B cell (primary cell): ENCODE measurements at regions not wholly inside any gene's neighbourhood (a gene's known extent, or its start where the extent isn't known, plus 50 kb on each side); places are given as distances from the start of the nearest gene placed in this dataset.

Experiments used
- ATAC-seq: fragments of 200-7000 bp; cut with Tn5 transposase; one replicate; pipeline ENCODE4 v1.10.0; 2021; ENCODE audit warnings: low read depth, mild to moderate bottlenecking, moderate number of reproducible peaks, moderate library complexity
- CTCF ChIA-PET: fragments of 350-600 bp; sonication (Branson Sonifier 250); formaldehyde crosslinking; loops from one replicate; lab custom pipeline; 2021; ENCODE audit warnings: antibody characterized with exemption, inconsistent platforms; lab: Charles Lee
- POLR2A ChIA-PET: fragments of 350-600 bp; sonication (Branson Sonifier 250); formaldehyde crosslinking; loops from one replicate; lab custom pipeline; 2021; ENCODE audit warnings: antibody characterized with exemption; lab: Charles Lee
- DNase-seq: peaks from one replicate; pipeline ENCODE4 v3.0.0; 2013
- H2AFZ ChIP-seq: 2 replicates; pipeline ENCODE4 v1.6.1; 2012; ENCODE audit warnings: mild to moderate bottlenecking, low read depth, low read length; ENCODE audit not compliant: insufficient read depth, poor library complexity, severe bottlenecking
- H3K27ac ChIP-seq, 2 donors: 1 replicate in 1 of 2; 2 replicates in 1 of 2; pipeline ENCODE4 v1.5.1; 2012 to 2013; ENCODE audit warnings: low read length in 2 of 2, mild to moderate bottlenecking in 2 of 2, moderate library complexity in 1 of 2
- H3K27me3 ChIP-seq, 4 experiments: fragments of 200-600 bp in 1 of 4; sonication (generic) in 1 of 4; replicated peaks in 1 of 4; 1 replicate in 2 of 4; 2 replicates in 2 of 4; pipeline versions ENCODE4 v1.6.1 to v1.7.0; 2013 to 2016; ENCODE audit warnings: low read length in 3 of 4, mild to moderate bottlenecking in 2 of 4, mixed read lengths in 1 of 4, moderate library complexity in 1 of 4; ENCODE audit not compliant: insufficient read depth in 4 of 4, control insufficient read depth in 3 of 4; ENCODE audit errors: control extremely low read depth in 1 of 4
- H3K36me3 ChIP-seq, 2 experiments: replicated peaks in 1 of 2; 1 replicate in 1 of 2; 2 replicates in 1 of 2; pipeline versions ENCODE4 v1.6.1 to v1.7.1; 2013; ENCODE audit warnings: low read length in 1 of 2; ENCODE audit not compliant: insufficient read depth in 2 of 2, control insufficient read depth in 1 of 2; ENCODE audit errors: control extremely low read depth in 1 of 2, extremely low read depth in 1 of 2
- H3K4me1 ChIP-seq, 2 donors: fragments of 200-600 bp in 1 of 2; sonication (generic) in 1 of 2; 1 replicate in 1 of 2; 2 replicates in 1 of 2; pipeline versions ENCODE4 v1.5.1 to v1.6.1; 2013 to 2017; ENCODE audit warnings: low read length in 2 of 2; ENCODE audit not compliant: control insufficient read depth in 2 of 2, insufficient read depth in 2 of 2
- H3K4me2 ChIP-seq: replicated peaks from 2 replicates; pipeline ENCODE3; 2012; ENCODE audit warnings: mild to moderate bottlenecking, low read depth, low read length; ENCODE audit not compliant: poor library complexity, severe bottlenecking
- H3K4me3 ChIP-seq, 5 experiments: fragments of 200-600 bp in 1 of 5; sonication (generic) in 1 of 5; 1 replicate in 3 of 5; 2 replicates in 2 of 5; pipeline versions ENCODE4 v1.5.1 to v1.7.0; 2011 to 2016; ENCODE audit warnings: low read length in 4 of 5, mild to moderate bottlenecking in 4 of 5, low read depth in 2 of 5, control low read depth in 1 of 5, moderate library complexity in 1 of 5; ENCODE audit not compliant: insufficient read depth in 1 of 5; ENCODE audit errors: control extremely low read depth in 1 of 5, extremely low read depth in 1 of 5
- H3K79me2 ChIP-seq: fragments of 200-600 bp; sonication (generic); one replicate; pipeline ENCODE4 v1.6.0; 2016; ENCODE audit warnings: low read length; ENCODE audit not compliant: control insufficient read depth, insufficient read depth
- H3K9ac ChIP-seq: fragments of 200-600 bp; sonication (generic); 2 replicates; pipeline ENCODE4 v1.6.1; 2017; ENCODE audit warnings: mild to moderate bottlenecking, low read length, moderate library complexity
- H3K9me3 ChIP-seq, 3 donors: one replicate each; pipeline versions ENCODE4 v1.6.1 to v1.7.1; 2013; ENCODE audit warnings: low read length in 2 of 3; ENCODE audit not compliant: control insufficient read depth in 2 of 3, insufficient read depth in 1 of 3; ENCODE audit errors: control extremely low read depth in 1 of 3
- H4K20me1 ChIP-seq: 2 replicates; pipeline ENCODE4 v1.6.0; 2012; ENCODE audit warnings: mild to moderate bottlenecking, low read length; ENCODE audit not compliant: insufficient read depth, control insufficient read depth, poor library complexity, severe bottlenecking
- H3K27ac Mint-ChIP-seq: one replicate; pipeline ENCODE4 v1.8.0; 2021; ENCODE audit warnings: mixed read lengths
- H3K27me3 Mint-ChIP-seq: one replicate; pipeline ENCODE4 v1.8.0; 2021; ENCODE audit warnings: mixed read lengths
- H3K4me1 Mint-ChIP-seq: one replicate; pipeline ENCODE4 v1.8.0; 2021; ENCODE audit warnings: mixed read lengths
- H3K4me3 Mint-ChIP-seq: one replicate; pipeline ENCODE4 v1.8.0; 2021; ENCODE audit warnings: mixed read lengths
- H3K9me3 Mint-ChIP-seq: one replicate; pipeline ENCODE4 v1.8.0; 2022; ENCODE audit warnings: mixed read lengths; ENCODE audit not compliant: insufficient read depth
- CTCF ChIP-seq: fragments of 200-600 bp; IDR thresholded peaks from one replicate; pipeline ENCODE4 v1.8.0; 2022; ENCODE audit warnings: antibody characterized with exemption, mild to moderate bottlenecking
- EZH2 ChIP-seq: IDR thresholded peaks from 2 replicates; pipeline ENCODE4 v1.6.1; 2012; ENCODE audit warnings: borderline replicate concordance, low read depth, mild to moderate bottlenecking, moderate library complexity, low read length; ENCODE audit not compliant: insufficient read depth, poor library complexity, severe bottlenecking
- WGBS: methylation state at CpG from one replicate; pipeline ENCODE4 v1.1.5; 2013; ENCODE audit warnings: missing lambda C conversion rate; ENCODE audit not compliant: insufficient coverage; 5-methylcytosine and 5-hydroxymethylcytosine counted together
- intact Hi-C: fragments of 100-400 bp; cut with micrococcal nuclease; formaldehyde crosslinking; loops from one replicate; pipeline ENCODE4 v1.10.0; 2022

GRCh38 chr21:19236209-19236608 lies 832.6 kb upstream of the TMPRSS15 start:
- H3K27ac ChIP-seq, result no peak overlapping the region
- H3K4me2 ChIP-seq, result no peak overlapping the region
- peaks cover 0 to 4% (median 1%) of the 10 kb centered on the region in 3 donors for H3K9me3 ChIP-seq
- H3K27me3 ChIP-seq, result no peaks in the 10 kb centered on the region
- no peak overlapping the region for H3K4me3 Mint-ChIP-seq
- DNase-seq (no peak), ATAC-seq (no peak)
- CTCF ChIA-PET, result no interaction called here
- no peaks in the 10 kb centered on the region for H3K4me1 Mint-ChIP-seq
- WGBS, result 95% methylated on average over 9 of the region's 9 CpGs
- H2AFZ ChIP-seq, result no peak overlapping the region
- intact Hi-C loops, result no loop called here
- no peak overlapping the region for H3K4me3 ChIP-seq
- H4K20me1 ChIP-seq, result no peaks in the 10 kb centered on the region
- H3K9ac ChIP-seq, result no peak overlapping the region
- POLR2A ChIA-PET, result no interaction called here
- no peak overlapping the region for H3K27ac Mint-ChIP-seq
- H3K9me3 Mint-ChIP-seq, result peaks cover 2% of the 10 kb centered on the region
- H3K36me3 ChIP-seq, result no peaks in the 10 kb centered on the region
- no peaks in the 10 kb centered on the region for H3K27me3 Mint-ChIP-seq
- no peaks in the 10 kb centered on the region for H3K4me1 ChIP-seq
- no peak for TF ChIP-seq EZH2
- no peak for TF ChIP-seq CTCF
- no peaks in the 10 kb centered on the region for H3K79me2 ChIP-seq

GRCh38 chr21:19237608-19238007 lies 834.0 kb upstream of the TMPRSS15 start:
- Mint-ChIP-seq H3K9me3 (peaks cover 6% of the 10 kb centered on the region), H3K4me1 (no peaks in the 10 kb centered on the region), H3K27me3 (no peaks in the 10 kb centered on the region), H3K4me3 (no peak overlapping the region), H3K27ac (no peak overlapping the region)
- Histone ChIP-seq H3K4me1 (no peaks in the 10 kb centered on the region), H3K79me2 (no peaks in the 10 kb centered on the region), H3K36me3 (no peaks in the 10 kb centered on the region), H3K9ac (no peak overlapping the region), H3K27me3 (no peaks in the 10 kb centered on the region), H2AFZ (no peak overlapping the region), H3K9me3 (peaks cover 0 to 4% (median 1%) of the 10 kb centered on the region in 3 donors), H3K4me2 (no peak overlapping the region), H3K27ac (no peak overlapping the region), H4K20me1 (no peaks in the 10 kb centered on the region), H3K4me3 (no peak overlapping the region)
- CTCF ChIA-PET, result no interaction called here
- intact Hi-C loops, result no loop called here
- WGBS, result no CpG with 5 or more reads among the region's 1 CpG
- ATAC-seq, result no peak
- DNase-seq, result no peak
- TF ChIP-seq CTCF (no peak), EZH2 (no peak)
- POLR2A ChIA-PET, result no interaction called here
